ENCODE measurements at regions not wholly inside any gene's neighbourhood (a gene's known extent, or its start where the extent isn't known, plus 50 kb on each side); places are given as distances from the start of the nearest gene placed in this dataset.
"Not testable (repeated sequence)": the region's sequence is repeated elsewhere in the genome, so short reads cannot be mapped to it uniquely, and the experiment has no call there.

- TF ChIP-seq CTCF (IDR thresholded peaks at IDR 0.05; ENCODE audit: insufficient read depth, low read depth, low read length); EZH2 (IDR thresholded peaks at IDR 0.05; ENCODE audit: insufficient read depth, low read length): not testable (repeated sequence)
Measured at GRCh38 chr4:3896871-3897578, 130.8 kb downstream of the ADRA2C start.
